Hepatocyte (in vitro differentiated cells): ENCODE measurements at regions not wholly inside any gene's neighbourhood (a gene's known extent, or its start where the extent isn't known, plus 50 kb on each side); places are given as distances from the start of the nearest gene placed in this dataset.
A peak's percentile ranks its signal among the peaks of the same experiment; 100 is the strongest.
"Not testable (repeated sequence)": the region's sequence is repeated elsewhere in the genome, so short reads cannot be mapped to it uniquely, and the experiment has no call there.

Experiments used
- DNase-seq: peaks from one replicate; pipeline ENCODE4 v3.0.0-alpha.2; 2016; ENCODE audit warnings: low spot score
- H2AFZ ChIP-seq: fragments of 200-600 bp; sonication (generic); 2 replicates; pipeline ENCODE4 v1.6.0; 2016; ENCODE audit warnings: antibody characterized with exemption, mild to moderate bottlenecking
- H3K27ac ChIP-seq: fragments of 200-600 bp; sonication (generic); 2 replicates; pipeline ENCODE4 v1.5.1; 2016; ENCODE audit warnings: mild to moderate bottlenecking
- H3K27me3 ChIP-seq: fragments of 200-600 bp; sonication (generic); 2 replicates; pipeline ENCODE4 v1.6.1; 2016
- H3K36me3 ChIP-seq: fragments of 200-600 bp; sonication (generic); replicated peaks from 2 replicates; pipeline ENCODE4 v1.5.1; 2016; ENCODE audit warnings: low read depth; ENCODE audit not compliant: insufficient read depth
- H3K4me1 ChIP-seq: fragments of 200-600 bp; sonication (generic); 2 replicates; pipeline ENCODE4 v1.5.1; 2016; ENCODE audit warnings: mild to moderate bottlenecking, moderate library complexity; ENCODE audit not compliant: insufficient read depth
- H3K4me2 ChIP-seq: fragments of 200-600 bp; sonication (generic); 2 replicates; pipeline ENCODE4 v1.6.0; 2016
- H3K4me3 ChIP-seq: fragments of 200-600 bp; sonication (generic); 2 replicates; pipeline ENCODE4 v1.5.1; 2016; ENCODE audit warnings: mild to moderate bottlenecking
- H3K79me2 ChIP-seq: fragments of 200-600 bp; sonication (generic); 2 replicates; pipeline ENCODE4 v1.6.0; 2017; ENCODE audit warnings: mild to moderate bottlenecking
- H3K9me2 ChIP-seq: fragments of 200-600 bp; sonication (generic); replicated peaks from 2 replicates; pipeline ENCODE4 v1.6.0; 2017; ENCODE audit warnings: mild to moderate bottlenecking; ENCODE audit not compliant: insufficient read depth
- H3K9me3 ChIP-seq: fragments of 200-600 bp; sonication (generic); 2 replicates; pipeline ENCODE4 v1.5.1; 2016; ENCODE audit warnings: low read depth, mild to moderate bottlenecking
- H4K20me1 ChIP-seq: fragments of 200-600 bp; sonication (generic); 2 replicates; pipeline ENCODE4 v1.6.0; 2016; ENCODE audit warnings: mild to moderate bottlenecking; ENCODE audit not compliant: insufficient read depth, poor library complexity, severe bottlenecking
- CTCF ChIP-seq: fragments of 200-600 bp; sonication (generic); IDR thresholded peaks from 2 replicates; pipeline ENCODE4 v1.5.1; 2016; ENCODE audit warnings: antibody characterized with exemption, mild to moderate bottlenecking; ENCODE audit not compliant: poor library complexity
- EZH2 ChIP-seq: fragments of 200-600 bp; sonication (generic); IDR thresholded peaks from 2 replicates; pipeline ENCODE4 v1.6.1; 2016; ENCODE audit warnings: antibody characterized with exemption, mild to moderate bottlenecking, borderline replicate concordance
- EZH2phosphoT487 ChIP-seq: fragments of 200-600 bp; sonication (generic); IDR thresholded peaks from one replicate; pipeline ENCODE4 v1.6.1; 2018; ENCODE audit warnings: antibody characterized with exemption, mild to moderate bottlenecking, low read depth, moderate library complexity; ENCODE audit not compliant: unreplicated experiment, severe bottlenecking
- WGBS: methylation state at CpG from one replicate; pipeline ENCODE4 v1.1.6; 2016; ENCODE audit warnings: low lambda C conversion rate; ENCODE audit errors: missing lambda C conversion rate; 5-methylcytosine and 5-hydroxymethylcytosine counted together

GRCh38 chr5:21398511-21398910 lies 1410.5 kb upstream of the CDH18 start:
- Histone ChIP-seq H4K20me1 (no peaks in the 10 kb centered on the region), H3K36me3 (no peaks in the 10 kb centered on the region), H3K4me2 (no peak overlapping the region), H2AFZ (no peak overlapping the region), H3K4me1 (no peaks in the 10 kb centered on the region), H3K27me3 (no peaks in the 10 kb centered on the region), H3K27ac (no peak overlapping the region), H3K9me2 (no peaks in the 10 kb centered on the region), H3K79me2 (no peaks in the 10 kb centered on the region), H3K4me3 (no peak overlapping the region), H3K9me3 (no peaks in the 10 kb centered on the region)
- 34% methylated on average over 3 of the region's 3 CpGs for WGBS
- TF ChIP-seq CTCF (no peak), EZH2 (no peak), EZH2phosphoT487 (no peak)
- no peak for DNase-seq

- H2AFZ ChIP-seq = no peak overlapping the region
- no peak for DNase-seq
- no peaks in the 10 kb centered on the region for H3K9me3 ChIP-seq
- WGBS = 91% methylated on average over 2 of the region's 2 CpGs
- no peaks in the 10 kb centered on the region for H3K4me1 ChIP-seq
- no peaks in the 10 kb centered on the region for H4K20me1 ChIP-seq
- no peaks in the 10 kb centered on the region for H3K9me2 ChIP-seq
- H3K79me2 ChIP-seq = no peaks in the 10 kb centered on the region
- no peak overlapping the region for H3K4me3 ChIP-seq
- TF ChIP-seq EZH2 = no peak
- no peaks in the 10 kb centered on the region for H3K27me3 ChIP-seq
- no peak overlapping the region for H3K27ac ChIP-seq
- no peak overlapping the region for H3K4me2 ChIP-seq
- no peaks in the 10 kb centered on the region for H3K36me3 ChIP-seq
These were observed 1409.7 kb upstream of the CDH18 start for GRCh38 chr5:21397693-21398092.

GRCh38 chr5:21391506-21391905 lies 1403.5 kb upstream of the CDH18 start:
- no peaks in the 10 kb centered on the region for H3K9me3 ChIP-seq
- TF ChIP-seq EZH2phosphoT487 = no peak
- no peak for TF ChIP-seq EZH2
- peak; percentile 13 for TF ChIP-seq CTCF

GRCh38 chr5:21360754-21361153 lies 1372.8 kb upstream of the CDH18 start:
- not testable (repeated sequence) for H3K9me2 ChIP-seq, H3K27me3 ChIP-seq, H3K79me2 ChIP-seq, H3K4me3 ChIP-seq, H3K4me2 ChIP-seq, H3K9me3 ChIP-seq, H3K36me3 ChIP-seq, H3K4me1 ChIP-seq, H4K20me1 ChIP-seq, H3K27ac ChIP-seq, H2AFZ ChIP-seq, DNase-seq

More at GRCh38 chr5:21391506-21391905, 1403.5 kb upstream of the CDH18 start:
- H3K36me3 ChIP-seq = no peaks in the 10 kb centered on the region
- H3K9me2 ChIP-seq = no peaks in the 10 kb centered on the region
- no peaks in the 10 kb centered on the region for H3K79me2 ChIP-seq
- 88% methylated on average over 1 of the region's 1 CpG for WGBS
- H3K27me3 ChIP-seq = no peaks in the 10 kb centered on the region
- no peaks in the 10 kb centered on the region for H4K20me1 ChIP-seq
- H3K4me2 ChIP-seq = no peak overlapping the region
- DNase-seq = peak; percentile 6
- H3K4me1 ChIP-seq = no peaks in the 10 kb centered on the region
- no peak overlapping the region for H2AFZ ChIP-seq
- H3K27ac ChIP-seq = no peak overlapping the region
- no peak overlapping the region for H3K4me3 ChIP-seq

DNA sequence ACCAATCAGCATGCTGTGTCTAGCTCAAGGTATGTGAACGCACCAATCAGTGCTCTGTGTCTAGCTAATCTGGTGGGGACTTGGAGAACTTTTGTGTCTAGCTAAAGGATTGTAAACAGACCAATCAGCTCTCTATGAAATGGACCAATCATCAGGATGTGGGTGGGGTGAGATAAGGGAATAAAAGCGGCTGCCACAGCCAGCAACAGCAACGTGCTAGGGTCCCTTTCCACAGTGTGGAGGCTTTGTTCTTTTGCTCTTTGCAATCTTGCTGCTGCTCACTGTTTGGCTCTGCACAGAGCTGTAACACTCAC lies 1353.9 kb upstream of the CDH18 start:
- not testable (repeated sequence) for H3K9me2 ChIP-seq, H3K27me3 ChIP-seq, H3K4me3 ChIP-seq, H3K79me2 ChIP-seq, H4K20me1 ChIP-seq, H3K36me3 ChIP-seq, H3K4me1 ChIP-seq, H3K9me3 ChIP-seq
- 60% methylated on average over 3 of the region's 3 CpGs for WGBS
- DNase-seq = peak; percentile 3
- Histone ChIP-seq H3K27ac (peak overlapping the region; percentile 51), H2AFZ (peak overlapping the region; percentile 57), H3K4me2 (peak overlapping the region; percentile 59)
